ENCODE measurements at regions not wholly inside any gene's neighbourhood (a gene's known extent, or its start where the extent isn't known, plus 50 kb on each side); places are given as distances from the start of the nearest gene placed in this dataset.

DNA sequence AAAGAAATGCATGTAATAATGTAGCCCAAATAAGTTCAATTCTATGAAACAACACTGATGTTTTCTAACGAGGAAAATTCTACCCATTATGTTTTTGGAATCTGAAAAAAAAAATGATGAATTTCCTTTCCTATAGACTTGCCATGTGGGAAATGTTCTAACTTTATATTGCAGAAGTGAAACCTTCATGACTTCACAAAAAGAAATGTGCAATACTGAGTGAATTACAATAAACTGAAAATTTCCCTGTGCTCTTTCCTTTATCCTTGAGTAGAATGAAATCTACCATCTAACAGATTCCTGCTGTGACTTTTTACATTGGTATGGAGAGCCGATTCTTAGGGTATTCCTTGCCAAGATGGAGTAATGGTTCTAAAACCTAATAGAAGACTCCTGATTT lies 1622.5 kb downstream of the MAT2B start:
- H3K4me3 ChIP-seq = no peak overlapping the region
- TF ChIP-seq POLR2AphosphoS5 (IDR thresholded peaks at IDR 0.05) (no peak), EP300 (IDR thresholded peaks at IDR 0.05; ENCODE audit: low read depth) (no peak), POLR2A (IDR thresholded peaks at IDR 0.05) (no peak)
- TF ChIP-seq, protein P1, sequence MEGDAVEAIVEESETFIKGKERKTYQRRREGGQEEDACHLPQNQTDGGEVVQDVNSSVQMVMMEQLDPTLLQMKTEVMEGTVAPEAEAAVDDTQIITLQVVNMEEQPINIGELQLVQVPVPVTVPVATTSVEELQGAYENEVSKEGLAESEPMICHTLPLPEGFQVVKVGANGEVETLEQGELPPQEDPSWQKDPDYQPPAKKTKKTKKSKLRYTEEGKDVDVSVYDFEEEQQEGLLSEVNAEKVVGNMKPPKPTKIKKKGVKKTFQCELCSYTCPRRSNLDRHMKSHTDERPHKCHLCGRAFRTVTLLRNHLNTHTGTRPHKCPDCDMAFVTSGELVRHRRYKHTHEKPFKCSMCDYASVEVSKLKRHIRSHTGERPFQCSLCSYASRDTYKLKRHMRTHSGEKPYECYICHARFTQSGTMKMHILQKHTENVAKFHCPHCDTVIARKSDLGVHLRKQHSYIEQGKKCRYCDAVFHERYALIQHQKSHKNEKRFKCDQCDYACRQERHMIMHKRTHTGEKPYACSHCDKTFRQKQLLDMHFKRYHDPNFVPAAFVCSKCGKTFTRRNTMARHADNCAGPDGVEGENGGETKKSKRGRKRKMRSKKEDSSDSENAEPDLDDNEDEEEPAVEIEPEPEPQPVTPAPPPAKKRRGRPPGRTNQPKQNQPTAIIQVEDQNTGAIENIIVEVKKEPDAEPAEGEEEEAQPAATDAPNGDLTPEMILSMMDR (IDR thresholded peaks at IDR 0.05) = no peak

GRCh38 chr5:165130656-165131055 lies 1625.2 kb downstream of the MAT2B start:
- no peaks in the 10 kb centered on the region for H3K27me3 ChIP-seq
- no peaks in the 10 kb centered on the region for H3K9me3 ChIP-seq
- in situ Hi-C loops (cut with MboI; ENCODE audit: low pct_ligation_motif_present in 1 of 4, low pct_unique_long_range_greater_than_20kb in 1 of 4, low sequenced_read_pairs in 3 of 4) = no loop called here
- TF ChIP-seq POLR2AphosphoS5 (IDR thresholded peaks at IDR 0.05) = no peak
- TF ChIP-seq EP300 (IDR thresholded peaks at IDR 0.05; ENCODE audit: low read depth) = no peak
- no peak for TF ChIP-seq POLR2A (IDR thresholded peaks at IDR 0.05)
- TF ChIP-seq, protein P1 (IDR thresholded peaks at IDR 0.05) = no peak
- intact Hi-C loops (cut with DNase I; ENCODE audit: low total_unique reads) = no loop called here
- no peak overlapping the region for H3K27ac ChIP-seq
- H3K4me3 ChIP-seq = no peak overlapping the region
- H3K4me1 ChIP-seq = no peaks in the 10 kb centered on the region
- H3K36me3 ChIP-seq = no peaks in the 10 kb centered on the region
- DNase-seq = no peak
- WGBS, 2 donors (ENCODE audit: low coverage in 1 of 2) = 56 to 64% methylated on average over 4 of the region's 4 CpGs

More for the DNA sequence above, 1622.5 kb downstream of the MAT2B start:
- no peaks in the 10 kb centered on the region for H3K4me1 ChIP-seq
- no peak for DNase-seq
- WGBS, 2 donors (ENCODE audit: low coverage in 1 of 2) = 18 to 23% methylated on average over 2 of the region's 2 CpGs
- no peak overlapping the region for H3K27ac ChIP-seq
- in situ Hi-C loops (cut with MboI; ENCODE audit: low pct_ligation_motif_present in 1 of 4, low pct_unique_long_range_greater_than_20kb in 1 of 4, low sequenced_read_pairs in 3 of 4) (no loop called here), intact Hi-C loops (cut with DNase I; ENCODE audit: low total_unique reads) (no loop called here)
- H3K9me3 ChIP-seq = no peaks in the 10 kb centered on the region
- H3K27me3 ChIP-seq = no peaks in the 10 kb centered on the region
- H3K36me3 ChIP-seq = no peaks in the 10 kb centered on the region

DNA sequence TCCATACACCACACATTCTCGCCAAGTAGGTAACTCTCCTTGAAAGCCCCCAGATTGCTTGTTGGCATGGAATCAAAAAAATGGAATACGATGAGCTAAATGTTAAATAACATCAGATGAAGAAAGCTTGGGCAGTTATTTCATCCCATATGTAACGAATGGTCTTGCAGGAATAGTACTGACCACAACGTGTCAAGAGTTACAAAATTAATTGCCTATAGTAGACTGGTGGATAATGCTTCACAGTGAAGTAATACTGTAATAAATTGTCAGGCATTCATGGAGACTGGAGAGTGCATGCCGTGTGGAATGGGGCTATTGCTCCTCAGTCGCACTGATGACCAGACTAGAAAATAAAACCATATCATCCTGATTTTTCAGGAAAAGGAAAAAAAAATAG lies 1628.7 kb downstream of the MAT2B start:
- intact Hi-C loops (cut with DNase I; ENCODE audit: low total_unique reads) = no loop called here
- in situ Hi-C loops (cut with MboI; ENCODE audit: low pct_ligation_motif_present in 1 of 4, low pct_unique_long_range_greater_than_20kb in 1 of 4, low sequenced_read_pairs in 3 of 4) = no loop called here
- TF ChIP-seq EP300 (IDR thresholded peaks at IDR 0.05; ENCODE audit: low read depth) (no peak), POLR2A (IDR thresholded peaks at IDR 0.05) (no peak), POLR2AphosphoS5 (IDR thresholded peaks at IDR 0.05) (no peak)
- TF ChIP-seq, protein P1 (IDR thresholded peaks at IDR 0.05) = no peak
- WGBS, 2 donors (ENCODE audit: low coverage in 1 of 2) = 83 to 84% methylated on average over 6 of the region's 6 CpGs
- no peak overlapping the region for H3K4me3 ChIP-seq
- no peaks in the 10 kb centered on the region for H3K4me1 ChIP-seq
- no peaks in the 10 kb centered on the region for H3K27me3 ChIP-seq
- H3K27ac ChIP-seq = no peak overlapping the region
- no peaks in the 10 kb centered on the region for H3K9me3 ChIP-seq
- H3K36me3 ChIP-seq = no peaks in the 10 kb centered on the region
- DNase-seq = no peak

GRCh38 chr5:165135565-165135964 lies 1630.1 kb downstream of the MAT2B start:
- Histone ChIP-seq H3K4me3 (no peak overlapping the region), H3K36me3 (no peaks in the 10 kb centered on the region), H3K4me1 (no peaks in the 10 kb centered on the region), H3K27ac (no peak overlapping the region), H3K9me3 (no peaks in the 10 kb centered on the region), H3K27me3 (no peaks in the 10 kb centered on the region)
- TF ChIP-seq EP300 (IDR thresholded peaks at IDR 0.05; ENCODE audit: low read depth) = no peak
- TF ChIP-seq POLR2AphosphoS5 (IDR thresholded peaks at IDR 0.05) = no peak
- TF ChIP-seq, protein P1 (IDR thresholded peaks at IDR 0.05) = no peak
- TF ChIP-seq POLR2A (IDR thresholded peaks at IDR 0.05) = no peak
- in situ Hi-C loops (cut with MboI; ENCODE audit: low pct_ligation_motif_present in 1 of 4, low pct_unique_long_range_greater_than_20kb in 1 of 4, low sequenced_read_pairs in 3 of 4) (no loop called here), intact Hi-C loops (cut with DNase I; ENCODE audit: low total_unique reads) (no loop called here)
- DNase-seq = no peak
- 17 to 39% methylated on average over 1 of the region's 1 CpG for WGBS, 2 donors (ENCODE audit: low coverage in 1 of 2)

Data from transverse colon (tissue), 4 donors.